DLD1 (cell line): ENCODE measurements at regions not wholly inside any gene's neighbourhood (a gene's known extent, or its start where the extent isn't known, plus 50 kb on each side); places are given as distances from the start of the nearest gene placed in this dataset.
"Not testable (repeated sequence)": the region's sequence is repeated elsewhere in the genome, so short reads cannot be mapped to it uniquely, and the experiment has no call there.

Experiments used
- in situ Hi-C: cut with HindIII; loops from 2 replicates; pipeline ENCODE4 v1.10.0; 2017; ENCODE audit warnings: low sequenced_read_pairs

- in situ Hi-C loops: no loop called here
Observed at GRCh38 chr18:30713299-30713698, 329.2 kb downstream of the DSC3 start.

GRCh38 chr18:30712383-30712782, 330.2 kb downstream of the DSC3 start:
- in situ Hi-C loops: no loop called here

- in situ Hi-C loops: no loop called here
Observed at GRCh38 chr18:30709595-30709994, 332.9 kb downstream of the DSC3 start.

GRCh38 chr18:30705943-30706342, 336.6 kb downstream of the DSC3 start:
- in situ Hi-C loops: no loop called here

GRCh38 chr18:30698571-30698970, 344.0 kb downstream of the DSC3 start:
- in situ Hi-C loops: no loop called here

GRCh38 chr18:30696201-30696600, 346.3 kb downstream of the DSC3 start:
- in situ Hi-C loops: no loop called here

- in situ Hi-C loops: no loop called here
Observed at GRCh38 chr18:30694773-30695172, 347.8 kb downstream of the DSC3 start.

GRCh38 chr18:30689216-30689615, 353.3 kb downstream of the DSC3 start:
- in situ Hi-C loops: no loop called here

- in situ Hi-C loops: no loop called here
Observed at GRCh38 chr18:30687501-30687900, 355.0 kb downstream of the DSC3 start.

- in situ Hi-C loops: no loop called here
Observed at GRCh38 chr18:30684825-30685481, 357.6 kb downstream of the DSC3 start.

GRCh38 chr18:30683836-30684235, 358.7 kb downstream of the DSC3 start:
- in situ Hi-C loops: no loop called here

GRCh38 chr18:30682672-30683071, 359.9 kb downstream of the DSC3 start:
- in situ Hi-C loops: no loop called here

- in situ Hi-C loops: no loop called here
Observed at GRCh38 chr18:30679285-30679930, 363.1 kb downstream of the DSC3 start.

GRCh38 chr18:30677813-30678212, 364.7 kb downstream of the DSC3 start:
- in situ Hi-C loops: not testable (repeated sequence)

- in situ Hi-C loops: no loop called here
Observed at GRCh38 chr18:30676053-30676480, 366.5 kb downstream of the DSC3 start.

GRCh38 chr18:30675493-30675892, 367.0 kb downstream of the DSC3 start:
- in situ Hi-C loops: no loop called here

GRCh38 chr18:30675072-30675471, 367.5 kb downstream of the DSC3 start:
- in situ Hi-C loops: no loop called here

- in situ Hi-C loops: no loop called here
Observed at GRCh38 chr18:30674596-30674995, 367.9 kb downstream of the DSC3 start.

- in situ Hi-C loops: not testable (repeated sequence)
Observed at GRCh38 chr18:30672439-30672838, 370.1 kb downstream of the DSC3 start.

GRCh38 chr18:30658306-30658705, 384.2 kb downstream of the DSC3 start:
- in situ Hi-C loops: no loop called here

GRCh38 chr18:30652387-30652786, 390.2 kb downstream of the DSC3 start:
- in situ Hi-C loops: no loop called here

GRCh38 chr18:30650499-30650898, 392.0 kb downstream of the DSC3 start:
- in situ Hi-C loops: no loop called here

GRCh38 chr18:30644158-30644557, 398.4 kb downstream of the DSC3 start:
- in situ Hi-C loops: no loop called here
